ENCODE measurements at regions not wholly inside any gene's neighbourhood (a gene's known extent, or its start where the extent isn't known, plus 50 kb on each side); places are given as distances from the start of the nearest gene placed in this dataset.

GRCh38 chr2:793236-793635 is 116.0 kb upstream of the TMEM18 start:
- TF ChIP-seq CTCF (conservative IDR thresholded peaks at IDR 0.05 in 1 of 2, IDR thresholded peaks at IDR 0.05 in 1 of 2; ENCODE audit: low read depth in 1 of 2, low read length in 2 of 2) = no peak
- no peak for TF ChIP-seq EZH2 (IDR thresholded peaks at IDR 0.05; ENCODE audit: low read length, missing control alignments)

Measured in fibroblast of lung (primary cell).